ENCODE measurements at regions not wholly inside any gene's neighbourhood (a gene's known extent, or its start where the extent isn't known, plus 50 kb on each side); places are given as distances from the start of the nearest gene placed in this dataset.

DNA sequence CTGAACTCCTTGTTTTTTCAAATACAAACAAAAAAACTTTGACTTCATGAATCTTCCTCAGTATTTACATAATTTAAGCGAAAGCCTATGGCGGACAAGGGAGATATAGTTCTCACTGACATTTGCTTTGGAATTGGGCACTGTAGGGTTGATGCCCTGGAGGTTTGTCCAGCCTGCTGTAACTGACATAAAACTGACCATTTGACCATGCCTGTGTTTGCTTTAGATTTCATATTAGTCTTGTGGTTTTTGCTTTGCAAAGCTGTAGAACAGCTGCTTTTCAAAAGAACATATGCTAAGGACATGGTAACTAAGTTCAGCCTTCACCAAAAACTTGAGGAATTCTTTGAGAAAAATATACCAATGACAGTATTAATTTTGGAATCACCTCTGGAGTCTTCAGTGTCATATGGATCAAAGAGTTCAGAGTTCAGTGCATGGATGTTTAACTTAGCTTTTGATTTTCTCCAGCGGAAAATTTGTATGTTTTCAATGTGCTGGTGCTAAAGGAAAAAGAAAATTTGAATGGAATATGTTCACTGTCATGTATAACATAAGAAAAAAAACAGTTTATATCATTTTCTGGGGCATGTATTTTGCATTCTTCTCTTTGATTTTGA is 1013.1 kb downstream of the NR2F1-AS1 start:
- Histone ChIP-seq H3K36me3 (no peaks in the 10 kb centered on the region), H3K4me1 (no peaks in the 10 kb centered on the region), H3K9me3 (no peaks in the 10 kb centered on the region), H3K27ac (no peak overlapping the region), H3K4me3 (no peak overlapping the region), H3K27me3 (no peaks in the 10 kb centered on the region)
- TF ChIP-seq CTCF (IDR thresholded peaks at IDR 0.05) (no peak), POLR2A (IDR thresholded peaks at IDR 0.05) (no peak)
- ATAC-seq (no peak), DNase-seq (no peak)
- 90 to 92% (median 91%) methylated on average over 3 of the region's 3 CpGs for WGBS, 4 donors
- intact Hi-C loops (cut with DNase I), result no loop called here

GRCh38 chr5:92566113-92566786 is 1014.8 kb downstream of the NR2F1-AS1 start:
- H3K4me1 ChIP-seq, result no peaks in the 10 kb centered on the region
- no peak overlapping the region for H3K4me3 ChIP-seq
- H3K36me3 ChIP-seq, result no peaks in the 10 kb centered on the region
- no peak overlapping the region for H3K27ac ChIP-seq
- DNase-seq, result no peak
- intact Hi-C loops (cut with DNase I), result no loop called here
- no peaks in the 10 kb centered on the region for H3K27me3 ChIP-seq
- ATAC-seq, result no peak
- TF ChIP-seq CTCF (IDR thresholded peaks at IDR 0.05) (no peak), POLR2A (IDR thresholded peaks at IDR 0.05) (no peak)
- H3K9me3 ChIP-seq, result no peaks in the 10 kb centered on the region
- 55 to 68% (median 64%) methylated on average over 3 of the region's 3 CpGs for WGBS, 4 donors

DNA sequence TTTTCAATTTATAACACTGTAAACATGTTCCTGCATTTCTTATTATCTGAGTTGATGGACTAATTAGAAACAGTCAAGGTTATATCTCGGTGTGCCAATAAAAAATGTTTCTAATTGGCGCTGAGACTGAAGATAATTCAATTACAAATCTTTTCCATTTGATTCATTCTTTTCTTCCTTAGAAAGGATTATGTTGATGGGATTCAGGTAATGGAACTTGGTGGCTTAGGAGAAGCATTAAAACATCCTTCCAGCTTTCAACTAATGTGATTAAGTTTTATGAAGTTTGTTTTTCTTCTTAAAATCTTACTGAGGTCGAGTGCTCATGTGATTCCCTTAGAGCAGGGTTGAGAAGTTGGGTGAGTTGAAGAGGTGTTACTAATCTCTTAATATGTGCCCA is 1015.3 kb downstream of the NR2F1-AS1 start:
- DNase-seq (no peak), ATAC-seq (no peak)
- no peaks in the 10 kb centered on the region for H3K27me3 ChIP-seq
- H3K27ac ChIP-seq, result no peak overlapping the region
- 68 to 72% (median 69%) methylated on average over 3 of the region's 3 CpGs for WGBS, 4 donors
- no peaks in the 10 kb centered on the region for H3K36me3 ChIP-seq
- H3K4me3 ChIP-seq, result no peak overlapping the region
- intact Hi-C loops (cut with DNase I), result no loop called here
- TF ChIP-seq POLR2A (IDR thresholded peaks at IDR 0.05), result no peak
- TF ChIP-seq CTCF (IDR thresholded peaks at IDR 0.05), result no peak
- H3K9me3 ChIP-seq, result no peaks in the 10 kb centered on the region
- no peaks in the 10 kb centered on the region for H3K4me1 ChIP-seq

DNA sequence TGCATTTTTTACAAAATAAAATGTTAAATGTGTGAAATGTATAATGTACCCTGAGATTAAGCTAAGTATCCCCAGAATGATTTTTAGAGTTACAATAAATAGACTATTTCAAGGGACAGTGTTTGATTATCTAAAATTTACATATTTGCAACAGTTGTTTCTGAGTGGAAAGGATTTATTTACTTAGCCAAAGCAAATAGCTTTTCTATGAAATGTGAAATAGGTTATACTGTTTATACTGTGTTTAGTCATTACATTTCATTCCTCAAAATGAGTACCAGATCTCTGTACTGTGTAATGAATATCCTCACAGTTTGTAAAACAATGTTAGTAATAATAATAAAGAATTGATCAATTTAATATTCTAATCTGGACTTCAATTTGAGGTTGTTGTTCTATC is 1019.0 kb downstream of the NR2F1-AS1 start:
- Histone ChIP-seq H3K4me3 (no peak overlapping the region), H3K36me3 (no peaks in the 10 kb centered on the region), H3K27ac (no peak overlapping the region), H3K4me1 (no peaks in the 10 kb centered on the region), H3K9me3 (no peaks in the 10 kb centered on the region), H3K27me3 (no peaks in the 10 kb centered on the region)
- ATAC-seq (no peak), DNase-seq (no peak)
- intact Hi-C loops (cut with DNase I), result no loop called here
- TF ChIP-seq CTCF (IDR thresholded peaks at IDR 0.05) (no peak), POLR2A (IDR thresholded peaks at IDR 0.05) (no peak)

All from heart left ventricle (tissue), 16 donors.